Stimulated activated CD4-positive, alpha-beta T cell treated with anti-CD3 and anti-CD28 coated beads, Interleukin-12 subunit alpha, Interleukin-12 subunit beta, amount 100 ng/mL, for 24 hours (primary cell): ENCODE measurements at regions not wholly inside any gene's neighbourhood (a gene's known extent, or its start where the extent isn't known, plus 50 kb on each side); places are given as distances from the start of the nearest gene placed in this dataset.
"Not testable (repeated sequence)": the region's sequence is repeated elsewhere in the genome, so short reads cannot be mapped to it uniquely, and the experiment has no call there.

ENCODE experiments used
- DNase-seq, 2 experiments: peaks; one replicate each; pipeline ENCODE4 v3.0.0-alpha.2; 2020; ENCODE audit warnings: low read depth in 2 of 2

DNA sequence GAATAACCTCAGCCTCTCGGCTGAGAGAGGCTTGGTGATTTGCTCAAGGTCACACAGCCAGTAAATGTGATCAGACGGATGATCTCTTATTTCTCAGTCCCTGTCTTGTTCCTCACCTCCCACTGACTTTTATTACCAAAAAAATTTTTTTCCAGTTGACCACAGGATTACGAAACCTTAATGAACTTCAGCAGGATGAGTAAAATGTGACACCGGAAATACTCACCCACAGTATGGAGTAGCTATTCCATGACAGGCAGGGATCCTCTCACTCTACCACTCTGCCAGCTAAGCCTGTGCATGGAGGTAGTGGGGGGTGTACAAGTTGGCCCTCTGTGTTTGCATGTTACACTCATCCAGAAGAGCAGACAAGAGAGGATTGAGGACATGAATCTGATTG is 916.4 kb downstream of the UQCRFS1 start:
- no peak for DNase-seq

GRCh38 chr19:28294975-28295374 is 918.0 kb downstream of the UQCRFS1 start:
- not testable (repeated sequence) for DNase-seq

DNA sequence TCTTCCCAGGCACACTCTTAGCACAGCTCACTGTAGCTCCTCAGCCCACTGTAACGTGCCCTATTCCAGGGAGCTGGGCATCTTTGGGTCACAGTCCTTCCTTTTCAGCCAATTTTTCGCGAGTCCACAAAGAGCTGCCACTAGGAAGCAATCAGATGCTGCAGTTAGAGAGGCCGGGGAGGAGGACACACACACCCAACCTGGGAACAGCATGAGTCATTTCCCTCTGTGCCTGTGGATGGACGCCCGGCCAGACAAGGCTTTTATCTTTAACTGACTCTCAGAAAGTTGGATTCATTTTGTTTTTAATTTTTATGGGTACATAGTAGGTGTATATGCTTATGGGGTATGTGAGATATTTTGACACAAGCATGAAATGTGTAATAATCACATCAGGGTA is 918.6 kb downstream of the UQCRFS1 start:
- no peak for DNase-seq

- no peak for DNase-seq
Observed at GRCh38 chr19:28293685-28294084, 919.3 kb downstream of the UQCRFS1 start.

DNA sequence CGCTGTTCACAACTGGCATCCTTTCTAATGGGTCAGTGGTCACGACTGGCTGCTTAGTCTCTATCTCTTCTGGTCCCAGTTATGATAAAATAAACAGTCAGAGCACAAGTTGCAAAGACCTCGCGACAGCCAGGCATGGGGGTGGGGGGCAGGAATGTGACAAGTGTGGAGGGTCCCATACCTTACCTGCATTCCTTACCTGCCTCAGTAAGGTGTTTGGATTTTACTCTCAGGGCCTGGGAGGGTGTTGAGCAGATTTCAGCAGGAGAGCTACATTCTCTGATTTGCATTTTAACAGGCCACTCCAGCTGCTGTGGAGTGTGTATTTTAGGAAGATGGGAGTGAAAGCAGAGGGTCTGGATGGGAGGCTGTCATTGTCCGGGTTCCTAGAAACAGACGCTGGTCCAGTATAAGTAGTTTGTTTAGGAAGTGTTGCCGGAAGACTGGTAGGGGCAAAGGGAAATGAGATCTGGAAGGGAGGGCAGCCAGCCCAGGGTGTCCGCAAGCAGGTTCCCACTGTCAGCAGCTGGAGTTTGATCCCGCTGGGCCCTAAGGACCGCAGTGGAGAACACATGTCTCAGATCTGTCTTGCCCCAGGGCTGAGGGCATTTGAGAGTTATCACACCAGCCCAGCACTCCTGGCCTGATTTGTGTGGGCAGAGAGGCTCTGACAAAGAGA is 920.0 kb downstream of the UQCRFS1 start:
- DNase-seq = no peak

DNA sequence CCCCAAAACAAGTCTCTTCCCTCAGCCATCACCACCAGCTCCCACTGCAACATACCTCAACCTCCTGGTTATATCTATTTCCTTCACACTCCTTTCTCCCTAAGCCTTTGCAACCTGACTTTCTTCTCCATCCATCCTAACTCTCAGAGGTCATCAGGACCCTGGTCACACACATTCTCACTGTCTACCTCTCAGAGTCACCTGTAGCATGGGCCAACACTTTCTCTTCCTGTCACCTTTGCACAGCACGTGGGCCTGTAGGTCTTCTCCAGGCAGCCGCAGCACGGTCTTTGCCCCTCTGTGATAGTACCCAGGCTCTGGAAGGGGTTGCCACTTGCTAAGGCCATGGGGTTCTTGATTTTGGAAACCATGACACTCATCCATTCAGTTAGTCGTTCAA is 921.1 kb downstream of the UQCRFS1 start:
- DNase-seq = no peak

DNA sequence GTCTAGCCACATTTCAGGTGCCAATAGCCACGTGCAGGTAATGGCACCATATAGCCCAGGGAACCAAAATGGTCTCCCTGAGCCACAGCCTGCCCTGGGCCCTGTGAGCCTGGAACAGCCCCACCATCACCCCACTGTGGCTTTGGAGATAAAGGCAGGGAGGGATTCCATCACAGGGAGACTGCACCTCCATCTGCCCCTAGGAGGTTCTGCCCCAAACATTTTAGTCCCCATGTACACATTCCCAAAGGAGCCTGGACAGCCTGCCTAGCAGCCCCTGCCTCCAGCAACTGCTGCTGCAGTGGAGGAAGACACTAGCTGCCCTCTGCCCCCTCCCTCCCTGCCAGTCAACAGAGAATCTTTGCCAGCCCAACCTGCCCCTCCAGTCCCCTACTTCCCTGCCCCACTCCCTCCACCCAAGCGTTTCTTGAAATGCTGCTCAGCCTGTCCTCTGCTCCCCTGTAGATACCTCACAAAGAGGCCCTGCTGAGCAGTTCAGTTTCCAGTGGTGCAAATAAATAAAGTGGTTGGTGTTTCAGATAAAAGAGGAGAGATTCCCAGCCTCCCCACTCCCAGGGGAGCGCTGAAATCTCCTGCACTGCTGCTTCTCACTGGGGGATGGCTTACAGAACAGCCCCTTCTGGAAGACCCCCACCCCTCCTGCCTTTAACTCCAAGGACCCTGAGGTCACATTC is 921.8 kb downstream of the UQCRFS1 start:
- no peak for DNase-seq

DNA sequence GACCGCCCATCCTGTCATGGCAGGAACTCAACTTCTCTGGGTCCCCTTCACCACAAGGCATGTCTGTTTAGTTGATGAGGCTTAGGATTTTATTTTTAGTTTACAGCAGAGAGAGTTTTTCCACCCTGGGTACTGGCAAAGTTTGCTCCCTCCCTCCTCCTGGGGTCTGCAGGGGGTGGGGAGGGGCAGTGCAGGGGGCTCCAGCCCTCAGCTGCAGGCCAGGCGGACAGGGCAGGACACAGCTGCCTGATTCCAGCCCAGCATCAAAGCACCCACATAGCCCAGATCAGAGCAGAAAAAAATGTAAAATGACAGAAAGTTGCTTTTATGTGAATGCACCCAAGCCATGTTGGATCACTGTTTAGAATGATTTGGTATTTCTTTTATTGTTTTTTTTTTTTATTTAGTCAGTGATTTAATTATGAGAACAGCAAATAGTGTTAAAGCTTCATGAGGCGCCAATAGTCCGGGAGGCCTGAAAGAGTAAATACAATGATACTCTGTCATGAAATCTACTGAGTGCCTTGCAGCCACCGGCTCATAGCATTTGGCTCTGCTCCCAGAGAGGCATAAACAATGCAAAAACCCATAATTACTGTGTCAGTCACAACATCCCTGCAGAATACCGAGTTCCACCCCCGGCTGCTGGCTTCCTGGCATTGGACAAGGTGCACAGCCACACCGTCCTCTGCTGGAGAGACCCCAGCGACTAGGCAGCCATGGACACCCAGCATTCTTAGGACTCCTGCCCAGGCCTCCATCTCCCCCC is 923.5 kb downstream of the UQCRFS1 start:
- DNase-seq = no peak

DNA sequence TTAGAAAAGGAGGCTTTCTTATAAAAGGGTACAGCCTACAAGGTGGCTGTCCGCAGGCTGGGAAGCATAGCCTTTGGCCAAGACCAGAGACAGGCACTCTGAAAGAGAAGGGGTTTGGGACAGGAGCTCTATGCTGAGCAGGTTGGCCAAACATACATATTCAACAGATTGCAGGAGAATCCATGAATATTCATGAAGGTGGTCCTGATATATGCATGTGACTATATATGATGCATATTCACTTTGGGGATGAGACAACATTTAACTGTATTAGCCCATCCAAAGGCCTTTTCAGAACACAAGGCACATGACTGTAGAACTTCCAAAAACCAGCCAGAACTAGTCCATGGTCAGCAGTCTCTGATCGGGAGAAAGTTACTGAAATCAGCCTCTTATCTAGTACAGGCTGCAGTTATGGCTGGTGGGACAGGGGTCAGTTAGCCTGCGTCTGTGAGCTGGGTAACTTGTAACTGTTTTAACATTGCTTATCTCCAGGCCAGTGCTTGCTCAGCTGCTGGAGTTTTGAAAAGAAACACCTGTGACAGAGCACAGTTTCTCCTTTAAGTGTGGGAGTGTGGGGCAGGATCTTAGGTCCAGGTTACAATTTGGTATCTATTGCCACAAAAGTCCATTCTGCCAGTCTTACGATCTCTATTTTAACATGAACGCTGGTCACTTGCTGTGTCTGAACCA is 924.2 kb downstream of the UQCRFS1 start:
- no peak for DNase-seq

GRCh38 chr19:28285917-28286316 is 927.0 kb downstream of the UQCRFS1 start:
- DNase-seq = no peak

GRCh38 chr19:28285078-28285477 is 927.9 kb downstream of the UQCRFS1 start:
- no peak for DNase-seq

GRCh38 chr19:28284389-28284788 is 928.6 kb downstream of the UQCRFS1 start:
- no peak for DNase-seq

DNA sequence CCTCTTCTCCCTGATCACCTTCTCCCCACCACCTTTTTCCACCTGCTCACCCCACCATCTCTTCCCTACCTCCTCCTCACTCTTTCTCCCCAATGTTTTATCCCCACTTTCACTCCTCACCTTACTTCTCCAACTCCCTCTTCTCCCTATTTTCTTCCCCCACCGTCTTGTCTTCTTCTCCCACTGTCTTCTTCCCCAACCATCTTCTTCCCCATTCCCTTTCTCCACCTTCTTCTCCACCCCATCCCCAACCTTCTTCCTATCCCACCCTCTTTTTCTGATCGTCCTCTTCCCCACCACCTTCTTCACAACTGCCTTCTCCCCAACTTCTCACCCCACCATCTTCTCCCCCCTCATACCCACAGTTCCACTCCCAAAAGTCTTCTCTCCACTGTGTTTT is 929.4 kb downstream of the UQCRFS1 start:
- no peak for DNase-seq

DNA sequence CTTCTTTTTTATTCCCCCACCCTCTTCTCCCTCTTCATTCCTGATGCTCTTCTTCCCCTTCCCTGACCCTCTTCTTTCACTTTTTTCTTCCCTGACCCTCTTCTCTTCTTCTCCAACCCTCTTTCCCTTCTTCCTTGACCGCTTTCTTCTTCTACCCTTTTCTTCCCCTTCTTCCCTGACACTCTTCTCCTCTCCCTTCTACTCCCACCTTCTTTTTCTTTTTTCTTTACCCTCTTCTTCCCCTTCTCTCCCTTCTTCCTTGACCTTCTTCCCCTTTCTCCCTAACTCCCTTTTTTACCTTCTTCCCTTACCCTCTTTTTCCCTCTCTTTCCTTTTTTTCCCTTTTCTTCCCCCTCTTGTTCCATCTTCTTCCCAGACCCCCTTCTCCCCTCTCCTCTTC is 931.3 kb downstream of the UQCRFS1 start:
- no peak for DNase-seq

DNA sequence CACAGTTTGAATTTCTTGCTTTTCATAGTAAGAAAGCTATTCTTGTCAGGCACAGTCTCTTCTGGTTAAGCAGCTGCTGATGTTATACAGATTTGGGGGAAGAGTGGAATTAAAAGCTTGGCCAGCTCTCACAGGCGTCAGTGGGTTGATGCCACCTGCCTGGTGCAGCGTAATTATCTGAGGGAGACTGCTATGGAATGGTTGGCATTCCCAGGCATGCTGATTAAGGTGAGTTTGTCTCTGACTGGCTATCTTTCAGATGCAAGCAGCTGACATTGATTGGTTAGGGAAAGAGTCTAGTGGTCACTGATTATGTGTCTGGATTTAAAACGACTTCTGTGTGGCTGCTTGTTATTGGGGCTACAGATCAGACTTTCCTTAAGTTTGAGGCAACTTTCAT is 948.4 kb downstream of the UQCRFS1 start:
- no peak for DNase-seq

GRCh38 chr19:28258829-28259228 is 954.1 kb downstream of the UQCRFS1 start:
- DNase-seq = no peak

GRCh38 chr19:28257396-28257795 is 955.6 kb downstream of the UQCRFS1 start:
- no peak for DNase-seq

DNA sequence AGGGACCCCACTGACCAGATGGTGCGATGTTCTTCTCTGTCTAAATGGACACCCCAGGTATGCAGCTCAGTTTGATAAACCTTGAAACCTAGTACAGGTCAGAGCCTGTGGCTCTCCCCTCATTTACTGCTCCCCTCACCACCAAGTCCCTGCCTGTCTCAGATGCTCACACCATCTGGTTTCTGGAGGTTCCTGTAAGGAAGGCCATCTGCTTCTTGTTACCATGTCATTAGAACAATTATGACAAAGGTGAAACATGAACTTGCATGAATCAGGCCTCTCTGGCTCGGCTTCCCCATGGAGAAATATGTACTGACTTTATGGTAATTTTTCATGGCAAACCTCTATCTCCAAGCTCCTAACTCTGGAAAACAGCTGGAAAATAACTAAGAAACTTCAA is 965.7 kb downstream of the UQCRFS1 start:
- DNase-seq = no peak

GRCh38 chr19:28245937-28246336 is 967.0 kb downstream of the UQCRFS1 start:
- no peak for DNase-seq

- DNase-seq = no peak
Observed at GRCh38 chr19:28244966-28245365, 968.0 kb downstream of the UQCRFS1 start.

DNA sequence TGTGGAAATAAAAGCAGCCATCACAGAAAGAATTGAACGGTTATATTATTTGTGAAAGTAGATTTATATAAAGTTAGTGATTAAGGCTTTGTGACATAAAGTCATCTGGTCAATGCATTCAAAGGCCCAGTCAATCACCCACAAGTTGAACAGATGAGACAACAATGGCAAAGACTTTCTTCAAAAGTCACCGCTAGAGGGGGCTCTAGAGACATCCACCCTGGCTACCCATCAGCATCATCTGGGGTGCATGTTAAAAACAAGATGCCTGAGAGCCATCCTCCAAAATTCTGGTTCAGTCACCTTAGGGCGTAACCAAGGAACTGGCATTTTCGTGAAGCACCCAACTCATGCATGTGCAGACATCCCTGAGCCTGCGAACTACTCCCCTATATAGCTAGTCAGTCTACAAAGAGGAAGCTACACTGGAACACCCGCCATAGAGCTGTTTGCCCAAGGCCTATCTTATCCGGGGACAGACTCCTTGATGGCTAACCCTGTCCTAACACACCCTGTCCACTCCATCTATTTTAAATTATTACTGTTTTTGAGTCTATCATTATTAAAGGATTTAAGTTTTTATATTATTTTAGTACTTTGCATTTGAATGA is 970.5 kb downstream of the UQCRFS1 start:
- DNase-seq = no peak

GRCh38 chr19:28239270-28239669 is 973.7 kb downstream of the UQCRFS1 start:
- DNase-seq = no peak
